Erythroblast (primary cell): ENCODE measurements at regions not wholly inside any gene's neighbourhood (a gene's known extent, or its start where the extent isn't known, plus 50 kb on each side); places are given as distances from the start of the nearest gene placed in this dataset.

Experiments
- GATA1 ChIP-seq: IDR thresholded peaks from 2 replicates; pipeline ENCODE4 v1.6.1; 2011; ENCODE audit warnings: low read depth, mild to moderate bottlenecking, control low read depth, low read length, moderate library complexity
- POLR2A ChIP-seq: IDR thresholded peaks from 2 replicates; pipeline ENCODE4 v1.6.1; 2011; ENCODE audit warnings: mild to moderate bottlenecking, low read length

DNA sequence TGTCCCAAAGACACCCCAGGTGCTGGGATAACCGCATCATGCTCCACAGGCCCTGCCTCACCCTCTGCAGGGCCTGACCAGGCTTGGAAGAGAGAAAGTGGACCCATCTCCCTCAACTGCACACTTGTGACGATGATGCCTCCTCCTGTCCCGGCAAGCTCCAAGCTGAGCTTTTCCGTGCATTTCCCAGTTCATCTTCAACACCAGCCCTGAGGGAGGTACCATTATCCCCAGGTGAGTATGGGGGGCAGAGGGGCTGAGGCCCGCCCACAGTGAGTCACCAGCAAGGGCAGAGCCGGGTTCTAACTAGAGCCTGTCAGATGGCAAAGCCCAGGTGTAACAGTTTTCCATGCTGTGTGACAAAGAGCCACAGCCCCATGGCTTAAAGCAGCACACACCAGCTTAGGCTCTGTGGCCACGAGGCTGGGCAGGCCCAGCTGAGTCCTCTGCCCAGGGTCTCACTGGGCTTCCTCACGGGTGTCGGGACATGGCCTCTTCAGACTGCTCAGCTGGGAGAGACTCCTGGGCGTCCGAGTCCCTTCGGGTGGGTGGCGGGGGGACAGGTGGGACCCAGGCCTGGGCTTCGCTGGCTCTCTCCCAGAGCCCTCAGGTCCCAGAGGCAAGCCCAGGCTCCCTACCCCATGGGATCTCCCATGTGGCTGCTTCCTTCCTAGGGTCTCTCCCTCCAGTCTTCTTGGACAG, 108.4 kb upstream of the OTOS start:
- TF ChIP-seq POLR2A (no peak), GATA1 (no peak)
